ENCODE measurements at regions not wholly inside any gene's neighbourhood (a gene's known extent, or its start where the extent isn't known, plus 50 kb on each side); places are given as distances from the start of the nearest gene placed in this dataset.

DNA sequence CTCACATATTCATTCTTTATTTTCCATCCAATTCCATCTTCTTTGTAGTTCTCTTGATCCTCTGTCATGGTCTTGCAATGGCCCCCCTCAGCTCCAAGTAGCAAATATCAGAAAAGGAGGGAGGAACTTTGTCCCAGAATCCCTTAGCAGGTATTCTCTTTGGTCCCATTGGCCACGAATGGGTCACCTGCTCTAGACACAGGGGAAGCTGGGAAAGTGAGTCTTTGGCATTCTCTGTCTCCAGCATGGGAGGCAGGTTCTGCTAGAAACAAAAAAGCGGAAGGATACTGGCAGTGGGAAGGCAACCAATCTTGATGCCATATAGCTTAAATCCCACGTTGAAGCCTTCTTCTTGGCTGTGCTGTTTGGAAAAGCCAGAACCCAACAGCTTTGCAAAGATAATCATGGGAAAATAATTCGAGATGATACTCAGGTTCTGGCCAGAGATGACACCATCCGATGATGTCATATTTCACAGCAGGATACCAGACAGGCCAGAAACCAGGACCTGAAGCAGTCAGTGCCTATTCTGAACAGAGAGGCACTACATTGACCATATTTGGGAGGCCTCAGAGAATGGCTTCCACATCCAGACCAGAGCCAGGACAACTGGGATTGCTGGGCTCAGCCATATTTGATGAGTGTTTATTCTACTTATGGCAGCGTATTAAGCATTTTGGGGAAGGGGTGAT lies 110.4 kb upstream of the ATXN3L start:
- H3K4me1 ChIP-seq (ENCODE audit: control insufficient read depth, insufficient read depth, low read length) = peaks cover 7% of the 10 kb centered on the region
- peaks cover under 1% of the 10 kb centered on the region for H3K9me3 ChIP-seq (replicated peaks; ENCODE audit: control insufficient read depth, low read depth, low read length)
- H3K36me3 ChIP-seq (ENCODE audit: control insufficient read depth, insufficient read depth, low read length) = no peaks in the 10 kb centered on the region
- 63% methylated on average over 4 of the region's 6 CpGs for WGBS (ENCODE audit: insufficient coverage)
- no peak overlapping the region for H3K4me3 ChIP-seq (ENCODE audit: low read length)
- no peak for DNase-seq
- no peak overlapping the region for H3K27ac ChIP-seq (ENCODE audit: low read length)
- H3K27me3 ChIP-seq (ENCODE audit: control insufficient read depth, insufficient read depth, low read length) = peaks cover 28% of the 10 kb centered on the region

- H3K27ac ChIP-seq (ENCODE audit: low read length) = no peak overlapping the region
- DNase-seq = no peak
- H3K4me1 ChIP-seq (ENCODE audit: control insufficient read depth, insufficient read depth, low read length) = peaks cover 7% of the 10 kb centered on the region
- peaks cover 3% of the 10 kb centered on the region for H3K9me3 ChIP-seq (replicated peaks; ENCODE audit: control insufficient read depth, low read depth, low read length)
- peaks cover 25% of the 10 kb centered on the region for H3K27me3 ChIP-seq (ENCODE audit: control insufficient read depth, insufficient read depth, low read length)
- H3K36me3 ChIP-seq (ENCODE audit: control insufficient read depth, insufficient read depth, low read length) = no peaks in the 10 kb centered on the region
- no peak overlapping the region for H3K4me3 ChIP-seq (ENCODE audit: low read length)
- WGBS (ENCODE audit: insufficient coverage) = 21% methylated on average over 2 of the region's 5 CpGs
These were observed 108.4 kb upstream of the ATXN3L start for GRCh38 chrX:13428053-13428786.

DNA sequence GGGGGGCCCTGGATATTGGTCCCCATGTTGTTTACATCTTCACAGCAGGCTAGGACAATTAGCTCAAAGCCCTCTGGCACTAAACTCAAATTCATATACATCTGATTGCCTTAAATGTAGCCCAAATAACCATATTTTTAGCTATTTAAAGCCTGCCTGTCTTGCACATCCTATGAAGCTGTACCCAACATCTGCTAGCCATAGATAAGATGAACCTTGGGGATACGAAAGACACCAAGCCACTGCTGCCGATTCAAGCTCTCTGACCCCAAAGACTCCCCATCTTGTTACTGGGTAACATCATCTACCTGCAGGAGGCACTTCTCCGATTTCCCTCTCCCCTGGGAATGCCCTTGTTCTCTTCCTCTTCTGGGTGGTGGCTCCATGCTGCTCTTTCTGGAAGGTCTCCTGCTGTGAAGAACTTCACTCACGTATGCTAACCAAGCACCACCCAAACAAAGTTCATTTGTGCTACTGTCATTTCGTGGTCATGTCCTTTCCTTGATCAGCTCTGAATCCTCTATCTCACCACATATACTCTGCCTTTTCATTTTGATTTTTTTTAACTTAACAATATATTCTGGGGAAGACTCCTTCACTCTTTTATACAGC lies 107.7 kb upstream of the ATXN3L start:
- Histone ChIP-seq H3K9me3 (replicated peaks; ENCODE audit: control insufficient read depth, low read depth, low read length) (peaks cover 3% of the 10 kb centered on the region), H3K27ac (ENCODE audit: low read length) (no peak overlapping the region), H3K4me3 (ENCODE audit: low read length) (no peak overlapping the region), H3K36me3 (ENCODE audit: control insufficient read depth, insufficient read depth, low read length) (no peaks in the 10 kb centered on the region), H3K27me3 (ENCODE audit: control insufficient read depth, insufficient read depth, low read length) (peaks cover 28% of the 10 kb centered on the region), H3K4me1 (ENCODE audit: control insufficient read depth, insufficient read depth, low read length) (peaks cover 7% of the 10 kb centered on the region)
- DNase-seq = no peak
- WGBS (ENCODE audit: insufficient coverage) = 61% methylated on average over 5 of the region's 5 CpGs

DNA sequence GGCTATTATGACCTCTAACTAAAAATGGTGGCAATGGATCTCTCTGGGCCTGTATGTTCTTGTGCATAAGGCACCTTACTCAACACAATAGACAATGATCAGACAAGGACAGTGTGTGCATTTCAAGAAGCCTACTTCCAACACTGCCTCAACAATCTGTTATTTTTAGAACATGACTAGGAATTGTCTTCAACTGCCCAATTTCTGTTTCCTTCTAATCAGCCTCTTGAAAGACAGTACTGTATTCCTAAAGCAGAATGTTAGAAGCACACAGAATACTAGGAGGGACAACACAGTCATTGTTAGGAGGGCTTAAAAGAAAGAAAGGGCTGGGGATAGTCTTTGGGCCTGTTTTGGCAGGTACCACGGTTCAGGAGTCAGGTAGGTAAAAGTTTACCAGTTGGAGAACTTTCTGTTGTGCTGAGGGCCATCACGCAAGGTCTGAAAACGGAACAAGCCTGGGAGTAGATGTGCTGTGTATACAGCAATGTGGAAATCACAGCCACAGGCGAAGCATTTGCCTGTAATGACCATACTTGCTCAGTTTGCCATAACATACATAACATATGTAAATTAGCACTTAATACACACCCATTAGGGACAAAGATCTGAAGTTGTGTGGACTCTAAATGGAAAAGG lies 100.8 kb upstream of the ATXN3L start:
- Histone ChIP-seq H3K36me3 (ENCODE audit: control insufficient read depth, insufficient read depth, low read length) (no peaks in the 10 kb centered on the region), H3K4me3 (ENCODE audit: low read length) (no peak overlapping the region), H3K27me3 (ENCODE audit: control insufficient read depth, insufficient read depth, low read length) (peaks cover 24% of the 10 kb centered on the region), H3K9me3 (replicated peaks; ENCODE audit: control insufficient read depth, low read depth, low read length) (peaks cover 4% of the 10 kb centered on the region), H3K4me1 (ENCODE audit: control insufficient read depth, insufficient read depth, low read length) (no peaks in the 10 kb centered on the region), H3K27ac (ENCODE audit: low read length) (no peak overlapping the region)
- DNase-seq = no peak
- WGBS (ENCODE audit: insufficient coverage) = 44% methylated on average over 1 of the region's 4 CpGs

DNA sequence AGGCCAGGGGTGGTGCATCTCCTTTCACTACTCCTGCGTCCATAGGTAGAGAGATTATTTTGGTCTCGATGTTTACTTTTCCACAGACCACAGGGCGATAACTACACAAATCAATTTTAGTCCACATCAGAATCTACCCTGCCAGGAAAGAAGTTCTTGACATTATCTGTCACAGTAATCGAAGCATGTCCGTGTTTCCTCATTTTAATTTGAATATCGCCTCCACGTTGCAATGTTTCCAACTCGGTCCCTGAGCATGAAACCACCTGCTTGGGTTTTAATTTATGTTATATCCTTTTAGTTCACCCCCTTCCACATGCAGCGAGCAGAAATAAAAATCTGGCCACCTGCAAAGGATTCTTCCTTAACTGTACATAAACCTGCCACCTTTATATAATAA lies 100.1 kb upstream of the ATXN3L start:
- H3K36me3 ChIP-seq (ENCODE audit: control insufficient read depth, insufficient read depth, low read length) = no peaks in the 10 kb centered on the region
- DNase-seq = no peak
- H3K27ac ChIP-seq (ENCODE audit: low read length) = no peak overlapping the region
- H3K4me1 ChIP-seq (ENCODE audit: control insufficient read depth, insufficient read depth, low read length) = no peaks in the 10 kb centered on the region
- 85% methylated on average over 3 of the region's 9 CpGs for WGBS (ENCODE audit: insufficient coverage)
- H3K9me3 ChIP-seq (replicated peaks; ENCODE audit: control insufficient read depth, low read depth, low read length) = peaks cover 2% of the 10 kb centered on the region
- H3K4me3 ChIP-seq (ENCODE audit: low read length) = no peak overlapping the region
- H3K27me3 ChIP-seq (ENCODE audit: control insufficient read depth, insufficient read depth, low read length) = peaks cover 24% of the 10 kb centered on the region

- Histone ChIP-seq H3K36me3 (ENCODE audit: control insufficient read depth, insufficient read depth, low read length) (no peaks in the 10 kb centered on the region), H3K9me3 (replicated peaks; ENCODE audit: control insufficient read depth, low read depth, low read length) (peaks cover 2% of the 10 kb centered on the region), H3K4me3 (ENCODE audit: low read length) (no peak overlapping the region), H3K27me3 (ENCODE audit: control insufficient read depth, insufficient read depth, low read length) (peaks cover 24% of the 10 kb centered on the region), H3K4me1 (ENCODE audit: control insufficient read depth, insufficient read depth, low read length) (no peaks in the 10 kb centered on the region), H3K27ac (ENCODE audit: low read length) (no peak overlapping the region)
- DNase-seq = peak; percentile 21
- WGBS (ENCODE audit: insufficient coverage) = 59% methylated on average over 8 of the region's 9 CpGs
These were observed 99.4 kb upstream of the ATXN3L start for GRCh38 chrX:13419276-13419675.

GRCh38 chrX:13418126-13419097 lies 98.6 kb upstream of the ATXN3L start:
- no peak for DNase-seq
- Histone ChIP-seq H3K36me3 (ENCODE audit: control insufficient read depth, insufficient read depth, low read length) (no peaks in the 10 kb centered on the region), H3K4me1 (ENCODE audit: control insufficient read depth, insufficient read depth, low read length) (no peaks in the 10 kb centered on the region), H3K27me3 (ENCODE audit: control insufficient read depth, insufficient read depth, low read length) (peaks cover 28% of the 10 kb centered on the region), H3K4me3 (ENCODE audit: low read length) (no peak overlapping the region), H3K9me3 (replicated peaks; ENCODE audit: control insufficient read depth, low read depth, low read length) (peaks cover 2% of the 10 kb centered on the region), H3K27ac (ENCODE audit: low read length) (no peak overlapping the region)
- 83% methylated on average over 1 of the region's 8 CpGs for WGBS (ENCODE audit: insufficient coverage)

- Histone ChIP-seq H3K36me3 (ENCODE audit: control insufficient read depth, insufficient read depth, low read length) (no peaks in the 10 kb centered on the region), H3K4me1 (ENCODE audit: control insufficient read depth, insufficient read depth, low read length) (no peaks in the 10 kb centered on the region), H3K27me3 (ENCODE audit: control insufficient read depth, insufficient read depth, low read length) (peaks cover 27% of the 10 kb centered on the region), H3K27ac (ENCODE audit: low read length) (no peak overlapping the region), H3K9me3 (replicated peaks; ENCODE audit: control insufficient read depth, low read depth, low read length) (no peaks in the 10 kb centered on the region), H3K4me3 (ENCODE audit: low read length) (no peak overlapping the region)
- no CpG with 5 or more reads among the region's 7 CpGs for WGBS (ENCODE audit: insufficient coverage)
- no peak for DNase-seq
These were observed 95.7 kb upstream of the ATXN3L start for GRCh38 chrX:13415509-13415908.

DNA sequence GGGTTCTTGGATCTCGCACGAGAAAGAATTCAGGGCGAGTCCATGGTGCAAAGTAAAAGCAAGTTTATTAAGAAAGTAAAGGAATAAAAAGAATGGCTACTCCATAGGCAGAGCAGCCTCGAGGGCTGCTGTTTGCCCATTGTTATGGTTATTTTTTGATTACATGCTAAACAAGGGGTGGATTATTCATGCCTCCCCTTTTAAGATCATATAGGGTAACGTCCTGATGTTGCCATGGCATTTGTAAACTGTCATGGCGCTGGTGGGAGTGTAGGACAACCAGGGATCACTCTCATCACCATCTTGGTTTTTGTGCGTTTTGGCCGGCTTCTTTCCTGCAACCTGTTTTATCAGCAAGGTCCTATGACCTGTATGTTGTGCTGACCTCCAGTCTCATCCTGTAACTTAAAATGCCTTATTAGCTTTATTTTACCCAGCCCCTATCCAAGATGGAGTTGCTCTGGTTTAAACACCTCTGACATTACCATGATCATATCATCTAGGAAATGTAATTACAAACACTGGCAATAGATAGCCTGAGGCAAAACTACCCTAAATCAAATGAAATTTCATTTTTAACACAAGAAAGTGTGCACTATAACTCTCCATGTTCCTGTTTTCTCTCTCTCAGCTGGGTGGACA lies 94.3 kb upstream of the ATXN3L start:
- 70% methylated on average over 6 of the region's 8 CpGs for WGBS (ENCODE audit: insufficient coverage)
- H3K4me3 ChIP-seq (ENCODE audit: low read length) = no peak overlapping the region
- no peak overlapping the region for H3K27ac ChIP-seq (ENCODE audit: low read length)
- no peaks in the 10 kb centered on the region for H3K36me3 ChIP-seq (ENCODE audit: control insufficient read depth, insufficient read depth, low read length)
- no peaks in the 10 kb centered on the region for H3K4me1 ChIP-seq (ENCODE audit: control insufficient read depth, insufficient read depth, low read length)
- no peaks in the 10 kb centered on the region for H3K9me3 ChIP-seq (replicated peaks; ENCODE audit: control insufficient read depth, low read depth, low read length)
- peaks cover 19% of the 10 kb centered on the region for H3K27me3 ChIP-seq (ENCODE audit: control insufficient read depth, insufficient read depth, low read length)
- DNase-seq = no peak

Data from muscle of leg (tissue), 3 donors.